ENCODE measurements at regions not wholly inside any gene's neighbourhood (a gene's known extent, or its start where the extent isn't known, plus 50 kb on each side); places are given as distances from the start of the nearest gene placed in this dataset.

DNA sequence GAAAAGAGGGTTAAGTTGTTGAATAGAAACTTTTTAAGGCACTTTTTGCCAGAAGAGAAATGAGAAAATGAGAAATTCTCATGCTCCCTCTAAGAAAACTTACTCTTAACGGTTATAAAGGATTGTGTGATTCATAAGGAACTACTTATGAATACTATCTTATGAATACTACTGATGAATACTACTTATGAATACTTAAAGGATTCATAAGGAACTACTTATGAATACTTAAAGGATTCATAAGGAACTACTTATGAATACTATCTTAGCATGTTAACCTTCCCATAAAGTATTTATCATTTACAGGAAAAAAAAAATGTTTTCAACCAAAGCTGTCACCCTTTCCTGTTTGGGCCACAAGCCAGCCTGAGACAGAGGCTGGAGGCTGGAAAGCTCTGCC lies 53.1 kb upstream of the UCN3 start:
- no peak for DNase-seq

GRCh38 chr10:5314840-5315239 lies 49.9 kb upstream of the UCN3 start:
- no peak for DNase-seq
